Inflammatory macrophage (primary cell): ENCODE measurements at regions not wholly inside any gene's neighbourhood (a gene's known extent, or its start where the extent isn't known, plus 50 kb on each side); places are given as distances from the start of the nearest gene placed in this dataset.
A peak's percentile ranks its signal among the peaks of the same experiment; 100 is the strongest.

Experiments used
- DNase-seq, 2 donors: peaks; one replicate each; pipeline ENCODE4 v3.0.0-alpha.2; 2020 to 2022

GRCh38 chr11:70575396-70576060 lies 177.2 kb downstream of the CTTN start:
- no peak for DNase-seq

GRCh38 chr11:70577258-70577603 lies 178.9 kb downstream of the CTTN start:
- no peak for DNase-seq

GRCh38 chr11:70577948-70578347 lies 179.6 kb downstream of the CTTN start:
- no peak for DNase-seq

GRCh38 chr11:70578371-70578770 lies 180.0 kb downstream of the CTTN start:
- DNase-seq = no peak

- DNase-seq = no peak
These were observed 180.5 kb downstream of the CTTN start for GRCh38 chr11:70578831-70579230.

GRCh38 chr11:70579316-70579955 lies 181.1 kb downstream of the CTTN start:
- no peak for DNase-seq

GRCh38 chr11:70580036-70580805 lies 181.9 kb downstream of the CTTN start:
- DNase-seq = peak in 1 of 2 donors; percentile 41

- DNase-seq = no peak
These were observed 183.9 kb downstream of the CTTN start for GRCh38 chr11:70581991-70582885.

- DNase-seq = no peak
These were observed 184.7 kb downstream of the CTTN start for GRCh38 chr11:70582886-70583641.

GRCh38 chr11:70583781-70584218 lies 185.5 kb downstream of the CTTN start:
- DNase-seq = no peak

- DNase-seq = no peak
These were observed 186.3 kb downstream of the CTTN start for GRCh38 chr11:70584498-70585235.

GRCh38 chr11:70585236-70585545 lies 186.9 kb downstream of the CTTN start:
- no peak for DNase-seq

GRCh38 chr11:70586261-70587074 lies 188.1 kb downstream of the CTTN start:
- no peak for DNase-seq

GRCh38 chr11:70587075-70587389 lies 188.7 kb downstream of the CTTN start:
- DNase-seq = peak in 1 of 2 donors; percentile 5

GRCh38 chr11:70590356-70590991 lies 192.1 kb downstream of the CTTN start:
- DNase-seq = no peak

GRCh38 chr11:70592641-70593165 lies 194.4 kb downstream of the CTTN start:
- DNase-seq = no peak

GRCh38 chr11:70593446-70593983 lies 195.2 kb downstream of the CTTN start:
- DNase-seq = no peak

GRCh38 chr11:70594031-70594430 lies 195.7 kb downstream of the CTTN start:
- no peak for DNase-seq

- no peak for DNase-seq
These were observed 196.3 kb downstream of the CTTN start for GRCh38 chr11:70594606-70595005.

GRCh38 chr11:70595016-70595415 lies 196.7 kb downstream of the CTTN start:
- DNase-seq = no peak
